ENCODE measurements at regions not wholly inside any gene's neighbourhood (a gene's known extent, or its start where the extent isn't known, plus 50 kb on each side); places are given as distances from the start of the nearest gene placed in this dataset.
"Not testable (repeated sequence)": the region's sequence is repeated elsewhere in the genome, so short reads cannot be mapped to it uniquely, and the experiment has no call there.

GRCh38 chr2:146376511-146377064 is 1468.2 kb upstream of the ACVR2A start:
- Histone ChIP-seq H2AFZ (ENCODE audit: low read length, unreplicated experiment) (no peak overlapping the region), H3K27ac (ENCODE audit: low read depth, low read length) (no peak overlapping the region), H3K4me3 (ENCODE audit: low read depth, low read length) (no peak overlapping the region), H3K79me2 (ENCODE audit: control insufficient read depth, insufficient read depth, low read length, unreplicated experiment) (no peaks in the 10 kb centered on the region), H3K36me3 (ENCODE audit: insufficient read depth, low read length) (no peaks in the 10 kb centered on the region), H3K27me3 (ENCODE audit: insufficient read depth, low read length) (no peaks in the 10 kb centered on the region), H3K4me1 (ENCODE audit: control insufficient read depth, insufficient read depth, low read length, unreplicated experiment) (peaks cover 8% of the 10 kb centered on the region)

GRCh38 chr2:146374505-146374904 is 1470.3 kb upstream of the ACVR2A start:
- Histone ChIP-seq H3K27ac (ENCODE audit: low read depth, low read length) (no peak overlapping the region), H3K27me3 (ENCODE audit: insufficient read depth, low read length) (no peaks in the 10 kb centered on the region), H3K4me3 (ENCODE audit: low read depth, low read length) (no peak overlapping the region), H3K4me1 (ENCODE audit: control insufficient read depth, insufficient read depth, low read length, unreplicated experiment) (peaks cover 8% of the 10 kb centered on the region), H2AFZ (ENCODE audit: low read length, unreplicated experiment) (no peak overlapping the region), H3K79me2 (ENCODE audit: control insufficient read depth, insufficient read depth, low read length, unreplicated experiment) (no peaks in the 10 kb centered on the region), H3K36me3 (ENCODE audit: insufficient read depth, low read length) (no peaks in the 10 kb centered on the region)

- H3K4me3 ChIP-seq (ENCODE audit: low read depth, low read length); H3K79me2 ChIP-seq (ENCODE audit: control insufficient read depth, insufficient read depth, low read length, unreplicated experiment); H3K4me1 ChIP-seq (ENCODE audit: control insufficient read depth, insufficient read depth, low read length, unreplicated experiment); H2AFZ ChIP-seq (ENCODE audit: low read length, unreplicated experiment); H3K27ac ChIP-seq (ENCODE audit: low read depth, low read length); H3K27me3 ChIP-seq (ENCODE audit: insufficient read depth, low read length); H3K36me3 ChIP-seq (ENCODE audit: insufficient read depth, low read length): not testable (repeated sequence)
Measured at GRCh38 chr2:146371364-146371763, 1473.5 kb upstream of the ACVR2A start.

GRCh38 chr2:146370826-146371225 is 1474.0 kb upstream of the ACVR2A start:
- H3K4me3 ChIP-seq (ENCODE audit: low read depth, low read length) = no peak overlapping the region
- H2AFZ ChIP-seq (ENCODE audit: low read length, unreplicated experiment) = no peak overlapping the region
- H3K4me1 ChIP-seq (ENCODE audit: control insufficient read depth, insufficient read depth, low read length, unreplicated experiment) = peaks cover 4% of the 10 kb centered on the region
- H3K79me2 ChIP-seq (ENCODE audit: control insufficient read depth, insufficient read depth, low read length, unreplicated experiment) = no peaks in the 10 kb centered on the region
- no peak overlapping the region for H3K27ac ChIP-seq (ENCODE audit: low read depth, low read length)
- no peaks in the 10 kb centered on the region for H3K36me3 ChIP-seq (ENCODE audit: insufficient read depth, low read length)
- H3K27me3 ChIP-seq (ENCODE audit: insufficient read depth, low read length) = no peaks in the 10 kb centered on the region

GRCh38 chr2:146366276-146366675 is 1478.6 kb upstream of the ACVR2A start:
- H3K36me3 ChIP-seq (ENCODE audit: insufficient read depth, low read length) = no peaks in the 10 kb centered on the region
- no peak overlapping the region for H3K4me3 ChIP-seq (ENCODE audit: low read depth, low read length)
- H3K4me1 ChIP-seq (ENCODE audit: control insufficient read depth, insufficient read depth, low read length, unreplicated experiment) = no peaks in the 10 kb centered on the region
- H2AFZ ChIP-seq (ENCODE audit: low read length, unreplicated experiment) = no peak overlapping the region
- no peaks in the 10 kb centered on the region for H3K79me2 ChIP-seq (ENCODE audit: control insufficient read depth, insufficient read depth, low read length, unreplicated experiment)
- H3K27ac ChIP-seq (ENCODE audit: low read depth, low read length) = no peak overlapping the region
- no peaks in the 10 kb centered on the region for H3K27me3 ChIP-seq (ENCODE audit: insufficient read depth, low read length)

GRCh38 chr2:146365041-146365440 is 1479.8 kb upstream of the ACVR2A start:
- Histone ChIP-seq H2AFZ (ENCODE audit: low read length, unreplicated experiment) (no peak overlapping the region), H3K27ac (ENCODE audit: low read depth, low read length) (no peak overlapping the region), H3K27me3 (ENCODE audit: insufficient read depth, low read length) (no peaks in the 10 kb centered on the region), H3K79me2 (ENCODE audit: control insufficient read depth, insufficient read depth, low read length, unreplicated experiment) (no peaks in the 10 kb centered on the region), H3K4me3 (ENCODE audit: low read depth, low read length) (no peak overlapping the region), H3K4me1 (ENCODE audit: control insufficient read depth, insufficient read depth, low read length, unreplicated experiment) (no peaks in the 10 kb centered on the region), H3K36me3 (ENCODE audit: insufficient read depth, low read length) (no peaks in the 10 kb centered on the region)

GRCh38 chr2:146363731-146364130 is 1481.1 kb upstream of the ACVR2A start:
- Histone ChIP-seq H3K36me3 (ENCODE audit: insufficient read depth, low read length) (no peaks in the 10 kb centered on the region), H3K27me3 (ENCODE audit: insufficient read depth, low read length) (no peaks in the 10 kb centered on the region), H3K4me3 (ENCODE audit: low read depth, low read length) (no peak overlapping the region), H3K27ac (ENCODE audit: low read depth, low read length) (no peak overlapping the region), H3K79me2 (ENCODE audit: control insufficient read depth, insufficient read depth, low read length, unreplicated experiment) (no peaks in the 10 kb centered on the region), H2AFZ (ENCODE audit: low read length, unreplicated experiment) (no peak overlapping the region), H3K4me1 (ENCODE audit: control insufficient read depth, insufficient read depth, low read length, unreplicated experiment) (no peaks in the 10 kb centered on the region)

GRCh38 chr2:146351689-146352088 is 1493.1 kb upstream of the ACVR2A start:
- Histone ChIP-seq H2AFZ (ENCODE audit: low read length, unreplicated experiment) (no peak overlapping the region), H3K36me3 (ENCODE audit: insufficient read depth, low read length) (no peaks in the 10 kb centered on the region), H3K4me1 (ENCODE audit: control insufficient read depth, insufficient read depth, low read length, unreplicated experiment) (no peaks in the 10 kb centered on the region), H3K4me3 (ENCODE audit: low read depth, low read length) (no peak overlapping the region), H3K79me2 (ENCODE audit: control insufficient read depth, insufficient read depth, low read length, unreplicated experiment) (no peaks in the 10 kb centered on the region), H3K27me3 (ENCODE audit: insufficient read depth, low read length) (no peaks in the 10 kb centered on the region), H3K27ac (ENCODE audit: low read depth, low read length) (no peak overlapping the region)

- no peaks in the 10 kb centered on the region for H3K79me2 ChIP-seq (ENCODE audit: control insufficient read depth, insufficient read depth, low read length, unreplicated experiment)
- H3K4me3 ChIP-seq (ENCODE audit: low read depth, low read length) = peak overlapping the region; percentile 66
- no peak overlapping the region for H3K27ac ChIP-seq (ENCODE audit: low read depth, low read length)
- H3K27me3 ChIP-seq (ENCODE audit: insufficient read depth, low read length) = no peaks in the 10 kb centered on the region
- no peaks in the 10 kb centered on the region for H3K4me1 ChIP-seq (ENCODE audit: control insufficient read depth, insufficient read depth, low read length, unreplicated experiment)
- H2AFZ ChIP-seq (ENCODE audit: low read length, unreplicated experiment) = peak overlapping the region; percentile 88
- H3K36me3 ChIP-seq (ENCODE audit: insufficient read depth, low read length) = no peaks in the 10 kb centered on the region
Measured at GRCh38 chr2:146349334-146349733, 1495.5 kb upstream of the ACVR2A start.

GRCh38 chr2:146324951-146325350 is 1519.9 kb upstream of the ACVR2A start:
- no peaks in the 10 kb centered on the region for H3K79me2 ChIP-seq (ENCODE audit: control insufficient read depth, insufficient read depth, low read length, unreplicated experiment)
- H3K27me3 ChIP-seq (ENCODE audit: insufficient read depth, low read length) = no peaks in the 10 kb centered on the region
- no peak overlapping the region for H3K4me3 ChIP-seq (ENCODE audit: low read depth, low read length)
- H2AFZ ChIP-seq (ENCODE audit: low read length, unreplicated experiment) = no peak overlapping the region
- H3K4me1 ChIP-seq (ENCODE audit: control insufficient read depth, insufficient read depth, low read length, unreplicated experiment) = no peaks in the 10 kb centered on the region
- no peak overlapping the region for H3K27ac ChIP-seq (ENCODE audit: low read depth, low read length)
- H3K36me3 ChIP-seq (ENCODE audit: insufficient read depth, low read length) = no peaks in the 10 kb centered on the region

- Histone ChIP-seq H3K4me3 (ENCODE audit: low read depth, low read length) (no peak overlapping the region), H3K36me3 (ENCODE audit: insufficient read depth, low read length) (no peaks in the 10 kb centered on the region), H3K4me1 (ENCODE audit: control insufficient read depth, insufficient read depth, low read length, unreplicated experiment) (no peaks in the 10 kb centered on the region), H2AFZ (ENCODE audit: low read length, unreplicated experiment) (no peak overlapping the region), H3K27me3 (ENCODE audit: insufficient read depth, low read length) (no peaks in the 10 kb centered on the region), H3K27ac (ENCODE audit: low read depth, low read length) (no peak overlapping the region), H3K79me2 (ENCODE audit: control insufficient read depth, insufficient read depth, low read length, unreplicated experiment) (no peaks in the 10 kb centered on the region)
Measured at GRCh38 chr2:146323564-146323963, 1521.3 kb upstream of the ACVR2A start.
